ENCODE measurements at regions not wholly inside any gene's neighbourhood (a gene's known extent, or its start where the extent isn't known, plus 50 kb on each side); places are given as distances from the start of the nearest gene placed in this dataset.

- no peak for DNase-seq
Observed at GRCh38 chr15:88382482-88382983, 84.7 kb downstream of the MRPL46 start.

- DNase-seq = no peak
Observed at GRCh38 chr15:88378188-88378637, 89.0 kb downstream of the MRPL46 start.

- DNase-seq = no peak
Observed at GRCh38 chr15:88377509-88377908, 89.7 kb downstream of the MRPL46 start.

GRCh38 chr15:88376574-88377174 is 90.5 kb downstream of the MRPL46 start:
- no peak for DNase-seq

- no peak for DNase-seq
Observed at GRCh38 chr15:88375234-88375927, 91.8 kb downstream of the MRPL46 start.

GRCh38 chr15:88365124-88365523 is 102.1 kb downstream of the MRPL46 start:
- no peak for DNase-seq

GRCh38 chr15:88348579-88349230 is 92.2 kb upstream of the NTRK3 start:
- no peak for DNase-seq

GRCh38 chr15:88345962-88346361 is 89.4 kb upstream of the NTRK3 start:
- DNase-seq = no peak

- no peak for DNase-seq
Observed at GRCh38 chr15:88344786-88345185, 88.2 kb upstream of the NTRK3 start.

- DNase-seq = no peak
Observed at GRCh38 chr15:88342666-88343065, 86.1 kb upstream of the NTRK3 start.

GRCh38 chr15:88341653-88342052 is 85.1 kb upstream of the NTRK3 start:
- DNase-seq = no peak

- no peak for DNase-seq
Observed at GRCh38 chr15:88341006-88341405, 84.5 kb upstream of the NTRK3 start.

- DNase-seq = no peak
Observed at GRCh38 chr15:88337993-88338392, 81.5 kb upstream of the NTRK3 start.

GRCh38 chr15:88335074-88335473 is 78.5 kb upstream of the NTRK3 start:
- DNase-seq = no peak

- no peak for DNase-seq
Observed at GRCh38 chr15:88334436-88334835, 77.9 kb upstream of the NTRK3 start.

- no peak for DNase-seq
Observed at GRCh38 chr15:88331291-88331690, 74.8 kb upstream of the NTRK3 start.

GRCh38 chr15:88326924-88327323 is 70.4 kb upstream of the NTRK3 start:
- DNase-seq = no peak

- DNase-seq = no peak
Observed at GRCh38 chr15:88324741-88325065, 68.2 kb upstream of the NTRK3 start.

- peak in 1 of 2 donors; percentile 5 for DNase-seq
Observed at GRCh38 chr15:88323976-88324740, 67.6 kb upstream of the NTRK3 start.

GRCh38 chr15:88323468-88323867 is 66.9 kb upstream of the NTRK3 start:
- no peak for DNase-seq

- DNase-seq = no peak
Observed at GRCh38 chr15:88322461-88322860, 65.9 kb upstream of the NTRK3 start.

GRCh38 chr15:88321271-88321670 is 64.7 kb upstream of the NTRK3 start:
- no peak for DNase-seq

All from right lung (tissue), 2 donors.